D721Med (cell line): ENCODE measurements at regions not wholly inside any gene's neighbourhood (a gene's known extent, or its start where the extent isn't known, plus 50 kb on each side); places are given as distances from the start of the nearest gene placed in this dataset.

Experiments used
- DNase-seq: peaks from one replicate; pipeline ENCODE4 v3.0.0; 2011; ENCODE audit warnings: low spot score; ENCODE audit not compliant: insufficient read length
- FAIRE-seq: peaks from 2 replicates; lab custom pipeline; 2011; peaks lifted over from hg19 to GRCh38; lab: Jason Lieb, UNC
- TF ChIP-seq, protein P1 (sequence below): IDR thresholded peaks from 2 replicates; pipeline ENCODE4 v1.5.1; 2012; ENCODE audit warnings: mild to moderate bottlenecking, control low read depth; ENCODE audit not compliant: insufficient read depth; ENCODE audit errors: missing control alignments

GRCh38 chr4:130432289-130432688, 1336.3 kb downstream of the C4orf33 start:
- TF ChIP-seq, protein P1, sequence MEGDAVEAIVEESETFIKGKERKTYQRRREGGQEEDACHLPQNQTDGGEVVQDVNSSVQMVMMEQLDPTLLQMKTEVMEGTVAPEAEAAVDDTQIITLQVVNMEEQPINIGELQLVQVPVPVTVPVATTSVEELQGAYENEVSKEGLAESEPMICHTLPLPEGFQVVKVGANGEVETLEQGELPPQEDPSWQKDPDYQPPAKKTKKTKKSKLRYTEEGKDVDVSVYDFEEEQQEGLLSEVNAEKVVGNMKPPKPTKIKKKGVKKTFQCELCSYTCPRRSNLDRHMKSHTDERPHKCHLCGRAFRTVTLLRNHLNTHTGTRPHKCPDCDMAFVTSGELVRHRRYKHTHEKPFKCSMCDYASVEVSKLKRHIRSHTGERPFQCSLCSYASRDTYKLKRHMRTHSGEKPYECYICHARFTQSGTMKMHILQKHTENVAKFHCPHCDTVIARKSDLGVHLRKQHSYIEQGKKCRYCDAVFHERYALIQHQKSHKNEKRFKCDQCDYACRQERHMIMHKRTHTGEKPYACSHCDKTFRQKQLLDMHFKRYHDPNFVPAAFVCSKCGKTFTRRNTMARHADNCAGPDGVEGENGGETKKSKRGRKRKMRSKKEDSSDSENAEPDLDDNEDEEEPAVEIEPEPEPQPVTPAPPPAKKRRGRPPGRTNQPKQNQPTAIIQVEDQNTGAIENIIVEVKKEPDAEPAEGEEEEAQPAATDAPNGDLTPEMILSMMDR: no peak
- no peak for DNase-seq
- no peak for FAIRE-seq

- TF ChIP-seq, protein P1: no peak
- DNase-seq (no peak), FAIRE-seq (no peak)
Observed at GRCh38 chr4:130449741-130450140, 1353.8 kb downstream of the C4orf33 start.

- FAIRE-seq (no peak), DNase-seq (no peak)
- TF ChIP-seq, protein P1: no peak
Observed at GRCh38 chr4:130468340-130468739, 1372.4 kb downstream of the C4orf33 start.

GRCh38 chr4:130478406-130478805, 1382.5 kb downstream of the C4orf33 start:
- FAIRE-seq (no peak), DNase-seq (no peak)
- TF ChIP-seq, protein P1: no peak

GRCh38 chr4:130479020-130479419, 1383.1 kb downstream of the C4orf33 start:
- DNase-seq (no peak), FAIRE-seq (no peak)
- TF ChIP-seq, protein P1: no peak

- no peak for DNase-seq
- no peak for FAIRE-seq
- TF ChIP-seq, protein P1: no peak
Observed at GRCh38 chr4:130479674-130480073, 1383.7 kb downstream of the C4orf33 start.

- DNase-seq (no peak), FAIRE-seq (no peak)
- TF ChIP-seq, protein P1: no peak
Observed at GRCh38 chr4:130484826-130485225, 1388.9 kb downstream of the C4orf33 start.
